Lower leg skin (tissue), 3 donors: ENCODE measurements at regions not wholly inside any gene's neighbourhood (a gene's known extent, or its start where the extent isn't known, plus 50 kb on each side); places are given as distances from the start of the nearest gene placed in this dataset.

ENCODE experiments used
- POLR2A ChIP-seq, 2 donors: fragments of 450-650 bp; IDR thresholded peaks; one replicate each; pipeline ENCODE4 v1.6.1; 2016 to 2017; ENCODE audit warnings: antibody characterized with exemption in 2 of 2, mild to moderate bottlenecking in 1 of 2, moderate library complexity in 1 of 2
- TF ChIP-seq, protein P1 (sequence below), 3 donors: fragments of 450-650 bp; IDR thresholded peaks; one replicate each; pipeline ENCODE4 v1.5.1; 2016; ENCODE audit warnings: antibody characterized with exemption in 3 of 3, mild to moderate bottlenecking in 3 of 3, moderate library complexity in 2 of 3

DNA sequence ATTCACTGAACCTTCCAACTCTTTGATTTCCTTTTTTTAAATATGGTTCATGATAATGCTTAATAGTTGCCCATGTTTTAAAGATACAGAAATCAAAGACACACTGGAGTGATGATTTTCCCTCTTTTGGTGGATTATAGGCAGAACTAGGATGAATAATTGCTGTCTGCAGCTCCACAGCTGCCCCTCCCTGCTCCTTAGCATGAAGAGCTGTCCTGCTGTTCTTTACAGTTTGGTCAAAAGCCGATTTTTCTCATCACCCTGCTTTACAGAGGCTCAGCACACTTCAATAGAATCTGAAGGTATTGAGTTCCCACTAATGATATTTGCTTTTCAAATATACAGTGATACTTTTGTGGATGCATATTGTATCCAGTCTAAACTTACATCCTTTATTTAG lies 202.6 kb downstream of the AASDHPPT start:
- TF ChIP-seq, protein P1, sequence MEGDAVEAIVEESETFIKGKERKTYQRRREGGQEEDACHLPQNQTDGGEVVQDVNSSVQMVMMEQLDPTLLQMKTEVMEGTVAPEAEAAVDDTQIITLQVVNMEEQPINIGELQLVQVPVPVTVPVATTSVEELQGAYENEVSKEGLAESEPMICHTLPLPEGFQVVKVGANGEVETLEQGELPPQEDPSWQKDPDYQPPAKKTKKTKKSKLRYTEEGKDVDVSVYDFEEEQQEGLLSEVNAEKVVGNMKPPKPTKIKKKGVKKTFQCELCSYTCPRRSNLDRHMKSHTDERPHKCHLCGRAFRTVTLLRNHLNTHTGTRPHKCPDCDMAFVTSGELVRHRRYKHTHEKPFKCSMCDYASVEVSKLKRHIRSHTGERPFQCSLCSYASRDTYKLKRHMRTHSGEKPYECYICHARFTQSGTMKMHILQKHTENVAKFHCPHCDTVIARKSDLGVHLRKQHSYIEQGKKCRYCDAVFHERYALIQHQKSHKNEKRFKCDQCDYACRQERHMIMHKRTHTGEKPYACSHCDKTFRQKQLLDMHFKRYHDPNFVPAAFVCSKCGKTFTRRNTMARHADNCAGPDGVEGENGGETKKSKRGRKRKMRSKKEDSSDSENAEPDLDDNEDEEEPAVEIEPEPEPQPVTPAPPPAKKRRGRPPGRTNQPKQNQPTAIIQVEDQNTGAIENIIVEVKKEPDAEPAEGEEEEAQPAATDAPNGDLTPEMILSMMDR (IDR thresholded peaks at IDR 0.05) = no peak
- TF ChIP-seq POLR2A (IDR thresholded peaks at IDR 0.05) = no peak
